Stomach (tissue), 8 donors: ENCODE measurements at regions not wholly inside any gene's neighbourhood (a gene's known extent, or its start where the extent isn't known, plus 50 kb on each side); places are given as distances from the start of the nearest gene placed in this dataset.

Experiments used
- DNase-seq, 2 donors: peaks; one replicate each; pipeline versions ENCODE4 v3.0.0 to v3.0.0-alpha.2; 2013 to 2019
- H3K27ac ChIP-seq, 5 donors: fragments of 200-600 bp in 4 of 5; sonication (generic) in 4 of 5; one replicate each; pipeline ENCODE4 v1.5.1; 2013 to 2019; ENCODE audit warnings: mild to moderate bottlenecking in 1 of 5, moderate library complexity in 1 of 5
- H3K27me3 ChIP-seq, 3 donors: fragments of 200-600 bp; sonication (generic); one replicate each; pipeline ENCODE4 v1.5.1; 2017 to 2019; ENCODE audit warnings: mixed run types in 1 of 3
- H3K36me3 ChIP-seq, 4 donors: fragments of 200-600 bp; sonication (generic); 1 replicate in 3 of 4; 2 replicates in 1 of 4; pipeline ENCODE4 v1.5.1; 2016 to 2019
- H3K4me1 ChIP-seq, 4 donors: fragments of 200-600 bp; sonication (generic); one replicate each; pipeline ENCODE4 v1.5.1; 2016 to 2019
- H3K4me3 ChIP-seq, 4 donors: fragments of 200-600 bp; sonication (generic) in 3 of 4; one replicate each; pipeline ENCODE4 v1.5.1; 2016 to 2019; ENCODE audit warnings: mild to moderate bottlenecking in 1 of 4
- H3K9me3 ChIP-seq, 4 donors: fragments of 200-600 bp; sonication (generic); one replicate each; pipeline ENCODE4 v1.5.1; 2016 to 2019
- EP300 ChIP-seq: sonication (generic); formaldehyde crosslinking; IDR thresholded peaks from one replicate; pipeline ENCODE4 v1.6.1; 2017; ENCODE audit warnings: antibody characterized with exemption
- POLR2A ChIP-seq, 4 donors: fragments of 450-650 bp; IDR thresholded peaks; one replicate each; pipeline ENCODE4 v1.6.1; 2016; ENCODE audit warnings: antibody characterized with exemption in 4 of 4, control low read depth in 2 of 4, mild to moderate bottlenecking in 1 of 4, moderate library complexity in 1 of 4
- POLR2AphosphoS5 ChIP-seq, 3 donors: sonication (generic); formaldehyde crosslinking; IDR thresholded peaks; one replicate each; pipeline ENCODE4 v1.6.1; 2016; ENCODE audit warnings: antibody characterized with exemption in 3 of 3
- WGBS, 5 donors: extraction: QIAGEN DNeasy Blood & Tissue Kit in 3 of 5; methylation state at CpG; one replicate each; pipeline versions ENCODE4 v1.1.5 to v1.1.7; 2013 to 2018; 5-methylcytosine and 5-hydroxymethylcytosine counted together
- intact Hi-C: fragments of 100-400 bp; cut with DNase I; formaldehyde crosslinking; loops from one replicate; pipeline ENCODE4 v1.15.1; 2023; ENCODE audit warnings: low total_unique reads
- TF ChIP-seq, protein P1 (sequence below), 7 experiments: fragments of 450-650 bp in 4 of 7; fragments of 200-600 bp in 3 of 7; sonication (generic) in 3 of 7; IDR thresholded peaks; one replicate each; pipeline ENCODE4 v1.5.1; 2016 to 2019; ENCODE audit warnings: antibody characterized with exemption in 7 of 7, control low read depth in 2 of 7, mild to moderate bottlenecking in 1 of 7
- donor health status: healthy with polysubstance abuse.
- donor health status: Bipolar disorder and iron deficiency.
- donor health status: healthy.

DNA sequence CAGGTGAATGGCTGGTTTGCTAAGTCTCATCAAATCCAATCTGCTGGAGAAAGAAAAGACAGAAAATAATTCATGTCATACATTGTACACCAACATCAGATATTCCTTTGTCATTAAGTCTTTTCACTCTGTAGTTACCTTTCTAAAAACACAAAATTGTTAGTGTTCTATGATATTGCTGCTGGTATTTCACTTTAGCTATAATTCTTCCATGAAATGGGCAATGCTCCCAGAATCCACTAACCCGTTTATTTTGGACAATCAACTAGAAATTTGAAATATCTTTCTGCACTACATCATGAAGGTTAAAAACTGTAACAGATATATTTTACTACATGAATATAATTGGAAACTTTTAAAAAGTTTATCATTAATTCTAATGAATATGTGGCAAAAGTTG is 181.3 kb downstream of the C7orf25 start:
- intact Hi-C loops: no loop called here
- no peaks in the 10 kb centered on the region for H3K36me3 ChIP-seq
- no peak overlapping the region for H3K27ac ChIP-seq
- H3K4me3 ChIP-seq: no peak overlapping the region
- TF ChIP-seq POLR2AphosphoS5 (IDR thresholded peaks at IDR 0.05) (no peak), POLR2A (IDR thresholded peaks at IDR 0.05) (no peak), EP300 (no peak)
- TF ChIP-seq, protein P1, sequence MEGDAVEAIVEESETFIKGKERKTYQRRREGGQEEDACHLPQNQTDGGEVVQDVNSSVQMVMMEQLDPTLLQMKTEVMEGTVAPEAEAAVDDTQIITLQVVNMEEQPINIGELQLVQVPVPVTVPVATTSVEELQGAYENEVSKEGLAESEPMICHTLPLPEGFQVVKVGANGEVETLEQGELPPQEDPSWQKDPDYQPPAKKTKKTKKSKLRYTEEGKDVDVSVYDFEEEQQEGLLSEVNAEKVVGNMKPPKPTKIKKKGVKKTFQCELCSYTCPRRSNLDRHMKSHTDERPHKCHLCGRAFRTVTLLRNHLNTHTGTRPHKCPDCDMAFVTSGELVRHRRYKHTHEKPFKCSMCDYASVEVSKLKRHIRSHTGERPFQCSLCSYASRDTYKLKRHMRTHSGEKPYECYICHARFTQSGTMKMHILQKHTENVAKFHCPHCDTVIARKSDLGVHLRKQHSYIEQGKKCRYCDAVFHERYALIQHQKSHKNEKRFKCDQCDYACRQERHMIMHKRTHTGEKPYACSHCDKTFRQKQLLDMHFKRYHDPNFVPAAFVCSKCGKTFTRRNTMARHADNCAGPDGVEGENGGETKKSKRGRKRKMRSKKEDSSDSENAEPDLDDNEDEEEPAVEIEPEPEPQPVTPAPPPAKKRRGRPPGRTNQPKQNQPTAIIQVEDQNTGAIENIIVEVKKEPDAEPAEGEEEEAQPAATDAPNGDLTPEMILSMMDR (IDR thresholded peaks at IDR 0.05): no peak
- H3K27me3 ChIP-seq: no peaks in the 10 kb centered on the region
- no peaks in the 10 kb centered on the region for H3K9me3 ChIP-seq
- peak in 1 of 2 donors; percentile 36 for DNase-seq
- whole genome bisulfite sequencing, 5 donors: 55 to 79% (median 58%) methylated on average over 1 of the region's 1 CpG
- H3K4me1 ChIP-seq: no peaks in the 10 kb centered on the region

DNA sequence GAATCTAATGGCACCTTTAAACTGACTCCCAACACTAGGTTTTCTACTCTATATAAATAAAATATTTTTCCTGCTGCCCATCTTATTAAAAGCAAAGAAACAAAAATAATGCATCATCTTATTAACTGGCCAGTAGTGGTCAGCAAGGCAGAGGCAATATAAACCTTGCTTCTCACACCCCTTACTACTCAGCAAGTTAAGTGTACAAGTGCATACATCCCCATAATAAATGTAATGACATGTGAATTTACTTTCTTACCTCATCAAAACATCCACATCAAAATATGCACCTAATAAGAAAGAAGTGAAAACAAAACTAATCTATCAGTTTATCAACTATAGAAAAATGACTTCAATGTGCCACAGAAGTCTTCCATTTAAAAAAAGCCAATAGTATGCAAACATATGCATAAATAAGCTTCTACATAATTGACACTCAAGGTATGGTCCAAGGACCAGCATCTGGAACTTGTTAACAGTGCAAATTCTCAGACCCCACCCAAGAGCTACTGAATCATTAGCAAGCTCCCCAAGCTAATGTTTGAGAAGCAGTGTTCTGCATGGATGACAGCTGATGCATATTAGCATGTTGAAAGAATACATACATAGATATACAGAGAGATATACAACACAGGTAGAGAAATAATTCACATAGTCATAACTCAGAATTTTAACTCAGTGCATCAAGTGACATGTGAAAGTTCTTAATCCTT is 182.7 kb downstream of the C7orf25 start:
- H3K27ac ChIP-seq: no peak overlapping the region
- DNase-seq: no peak
- intact Hi-C loops: no loop called here
- H3K36me3 ChIP-seq: no peaks in the 10 kb centered on the region
- no peaks in the 10 kb centered on the region for H3K9me3 ChIP-seq
- H3K27me3 ChIP-seq: no peaks in the 10 kb centered on the region
- no peaks in the 10 kb centered on the region for H3K4me1 ChIP-seq
- H3K4me3 ChIP-seq: no peak overlapping the region
- TF ChIP-seq POLR2AphosphoS5 (IDR thresholded peaks at IDR 0.05) (no peak), EP300 (no peak), POLR2A (IDR thresholded peaks at IDR 0.05) (no peak)
- TF ChIP-seq, protein P1 (IDR thresholded peaks at IDR 0.05): no peak

DNA sequence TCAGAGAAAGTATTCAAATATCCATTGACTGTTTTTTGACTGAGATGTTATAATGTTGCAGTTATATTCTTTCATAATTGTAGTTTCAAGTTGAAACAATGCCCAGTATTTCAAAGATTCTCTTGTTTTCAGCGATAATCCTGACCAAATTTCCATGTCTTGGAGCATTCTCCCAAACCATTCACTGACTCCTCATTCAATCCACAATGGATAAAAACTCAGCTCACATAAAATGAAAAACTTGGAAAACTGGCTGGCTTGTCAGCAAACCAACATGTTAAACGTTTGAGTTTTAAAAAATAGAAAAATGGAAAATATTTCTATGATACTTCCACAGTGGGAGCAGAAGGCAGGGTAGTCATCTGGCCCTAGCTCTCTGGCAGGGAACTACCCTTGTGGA is 184.4 kb downstream of the C7orf25 start:
- Histone ChIP-seq H3K27me3 (no peaks in the 10 kb centered on the region), H3K36me3 (no peaks in the 10 kb centered on the region), H3K4me1 (no peaks in the 10 kb centered on the region), H3K4me3 (no peak overlapping the region), H3K9me3 (no peaks in the 10 kb centered on the region), H3K27ac (no peak overlapping the region)
- intact Hi-C loops: no loop called here
- DNase-seq: no peak
- 48 to 55% (median 53%) methylated on average over 2 of the region's 2 CpGs for WGBS, 5 donors
- TF ChIP-seq EP300: no peak

DNA sequence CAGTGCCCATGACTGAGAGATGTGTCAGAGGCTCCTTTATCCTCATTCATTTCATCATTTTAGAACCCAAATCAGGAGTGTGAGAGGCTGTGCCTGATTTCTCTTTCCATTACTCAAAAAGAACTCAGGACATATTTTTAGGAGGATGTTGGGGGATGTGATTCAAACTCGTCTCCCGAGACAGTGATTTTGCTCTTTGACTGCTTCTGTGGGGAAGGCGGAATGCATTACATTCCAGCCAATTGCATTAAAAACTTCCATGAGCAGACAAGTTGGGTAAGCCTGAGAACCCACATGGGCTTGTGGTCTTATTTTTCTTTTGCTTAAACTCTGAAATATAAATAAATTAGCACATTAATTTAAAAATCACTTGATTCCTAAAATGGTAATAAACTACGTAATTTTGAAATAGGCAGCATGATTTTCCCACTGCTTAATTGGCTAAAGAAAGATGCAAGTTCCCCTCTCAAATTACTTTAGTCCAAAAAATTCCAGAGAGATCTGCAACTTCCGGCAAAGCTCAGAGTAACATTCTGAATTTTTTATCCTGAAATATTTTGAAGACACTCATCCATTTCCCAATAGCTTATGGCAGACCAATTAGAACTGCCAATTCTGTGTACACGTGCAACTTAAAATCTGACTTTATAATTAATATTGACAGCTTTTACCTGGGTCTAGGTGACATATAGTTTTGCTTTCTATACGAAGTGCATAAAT is 185.6 kb downstream of the C7orf25 start:
- H3K27ac ChIP-seq: no peak overlapping the region
- no peak overlapping the region for H3K4me3 ChIP-seq
- TF ChIP-seq EP300 (no peak), POLR2A (IDR thresholded peaks at IDR 0.05) (no peak), POLR2AphosphoS5 (IDR thresholded peaks at IDR 0.05) (no peak)
- TF ChIP-seq, protein P1 (IDR thresholded peaks at IDR 0.05): no peak
- no peak for DNase-seq
- intact Hi-C loops: no loop called here
- H3K9me3 ChIP-seq: no peaks in the 10 kb centered on the region
- 82 to 90% (median 86%) methylated on average over 7 of the region's 7 CpGs for WGBS, 5 donors
- peaks cover 0 to 3% (median 0%) of the 10 kb centered on the region in 4 donors for H3K4me1 ChIP-seq
- no peaks in the 10 kb centered on the region for H3K27me3 ChIP-seq
- no peaks in the 10 kb centered on the region for H3K36me3 ChIP-seq

DNA sequence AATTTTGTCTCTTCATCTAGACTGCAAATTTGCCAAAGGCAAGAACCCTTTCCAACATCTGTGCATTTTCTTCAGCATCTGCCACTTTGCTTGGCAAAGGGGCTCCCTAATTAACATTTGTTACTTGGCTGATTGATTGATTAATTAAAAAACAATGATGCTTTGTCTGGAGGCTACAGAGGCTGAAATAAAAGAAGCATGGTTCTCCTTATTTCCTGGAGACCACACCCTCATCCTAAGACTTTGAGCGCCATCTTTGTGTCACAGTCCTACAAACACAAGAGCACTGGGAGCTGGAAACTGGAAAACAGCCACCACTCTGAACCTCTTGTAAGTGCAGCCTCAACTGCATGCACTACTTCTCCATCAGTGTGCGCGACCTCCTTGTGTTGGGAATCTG is 189.2 kb downstream of the C7orf25 start:
- no peak overlapping the region for H3K27ac ChIP-seq
- no peak overlapping the region for H3K4me3 ChIP-seq
- WGBS, 5 donors: 90 to 97% (median 95%) methylated on average over 3 of the region's 3 CpGs
- DNase-seq: no peak
- TF ChIP-seq POLR2A (IDR thresholded peaks at IDR 0.05) (no peak), POLR2AphosphoS5 (IDR thresholded peaks at IDR 0.05) (no peak), EP300 (no peak)
- TF ChIP-seq, protein P1 (IDR thresholded peaks at IDR 0.05): no peak
- no peaks in the 10 kb centered on the region for H3K27me3 ChIP-seq
- peaks cover 0 to 12% (median 0%) of the 10 kb centered on the region in 4 donors for H3K4me1 ChIP-seq
- no peaks in the 10 kb centered on the region for H3K9me3 ChIP-seq
- intact Hi-C loops: no loop called here
- H3K36me3 ChIP-seq: no peaks in the 10 kb centered on the region
